CD14-positive monocyte (primary cell): ENCODE measurements at regions not wholly inside any gene's neighbourhood (a gene's known extent, or its start where the extent isn't known, plus 50 kb on each side); places are given as distances from the start of the nearest gene placed in this dataset.

Experiments used
- DNase-seq, 3 donors: peaks; one replicate each; pipeline ENCODE4 v3.0.0-alpha.2; 2011 to 2022
- H2AFZ ChIP-seq: 2 replicates; pipeline ENCODE4 v1.6.0; 2012; ENCODE audit warnings: mild to moderate bottlenecking, low read depth, low read length, inconsistent platforms; ENCODE audit not compliant: insufficient read depth, poor library complexity, severe bottlenecking
- H3K27ac ChIP-seq, 2 donors: 1 replicate in 1 of 2; 2 replicates in 1 of 2; pipeline ENCODE4 v1.5.1; 2012 to 2013; ENCODE audit warnings: low read length in 2 of 2, control low read depth in 1 of 2, inconsistent platforms in 1 of 2, low read depth in 1 of 2, mild to moderate bottlenecking in 1 of 2
- H3K27me3 ChIP-seq, 2 donors: one replicate each; pipeline versions ENCODE4 v1.6.0 to v1.6.1; 2011 to 2013; ENCODE audit warnings: low read length in 2 of 2; ENCODE audit not compliant: control insufficient read depth in 2 of 2, insufficient read depth in 2 of 2
- H3K36me3 ChIP-seq, 2 donors: replicated peaks in 1 of 2; 1 replicate in 1 of 2; 2 replicates in 1 of 2; pipeline versions ENCODE4 v1.5.1 to v1.6.1; 2012 to 2013; ENCODE audit warnings: low read length in 2 of 2, control low read depth in 1 of 2, inconsistent platforms in 1 of 2, mild to moderate bottlenecking in 1 of 2; ENCODE audit not compliant: insufficient read depth in 2 of 2, control insufficient read depth in 1 of 2
- H3K4me1 ChIP-seq, 2 donors: 1 replicate in 1 of 2; 2 replicates in 1 of 2; pipeline versions ENCODE4 v1.5.1 to v1.6.1; 2012 to 2013; ENCODE audit warnings: low read length in 2 of 2, control low read depth in 1 of 2, inconsistent platforms in 1 of 2, mild to moderate bottlenecking in 1 of 2, moderate library complexity in 1 of 2; ENCODE audit not compliant: insufficient read depth in 2 of 2, control insufficient read depth in 1 of 2
- H3K4me2 ChIP-seq: replicated peaks from 2 replicates; pipeline ENCODE3; 2012; ENCODE audit warnings: low read length, moderate library complexity, mild to moderate bottlenecking; ENCODE audit not compliant: poor library complexity, severe bottlenecking; ENCODE audit errors: extremely low read depth
- H3K4me3 ChIP-seq, 3 experiments: fragments of 200-600 bp in 1 of 3; sonication (generic) in 1 of 3; replicated peaks in 1 of 3; 1 replicate in 2 of 3; 2 replicates in 1 of 3; pipeline ENCODE4 v1.5.1; 2011 to 2013; ENCODE audit warnings: low read length in 3 of 3, mild to moderate bottlenecking in 3 of 3, control low read depth in 2 of 3, low read depth in 2 of 3, inconsistent platforms in 1 of 3, moderate library complexity in 1 of 3
- H3K79me2 ChIP-seq: 2 replicates; pipeline ENCODE4 v1.6.0; 2012; ENCODE audit warnings: mild to moderate bottlenecking, control low read depth, inconsistent platforms, low read length, moderate library complexity; ENCODE audit not compliant: insufficient read depth
- H3K9ac ChIP-seq: 2 replicates; pipeline ENCODE4 v1.6.0; 2017; ENCODE audit warnings: low read length, mild to moderate bottlenecking; ENCODE audit not compliant: insufficient read depth, poor library complexity, severe bottlenecking
- H3K9me3 ChIP-seq, 2 donors: replicated peaks in 1 of 2; 1 replicate in 1 of 2; 2 replicates in 1 of 2; pipeline versions ENCODE4 v1.5.1 to v1.6.1; 2012 to 2013; ENCODE audit warnings: low read length in 2 of 2, control low read depth in 1 of 2; ENCODE audit not compliant: control insufficient read depth in 1 of 2, insufficient read depth in 1 of 2
- H4K20me1 ChIP-seq: 2 replicates; pipeline ENCODE4 v1.6.0; 2012; ENCODE audit warnings: mild to moderate bottlenecking, low read length, control low read depth, moderate library complexity; ENCODE audit not compliant: insufficient read depth
- H3K27ac Mint-ChIP-seq, 7 donors: one replicate each; pipeline ENCODE4 v1.8.0; 2020; ENCODE audit warnings: mild to moderate bottlenecking in 7 of 7, mixed read lengths in 7 of 7, moderate library complexity in 6 of 7, inconsistent platforms in 2 of 7
- H3K27me3 Mint-ChIP-seq, 3 donors: one replicate each; pipeline ENCODE4 v1.8.0; 2021 to 2022; ENCODE audit warnings: low read depth in 3 of 3, mild to moderate bottlenecking in 3 of 3, mixed read lengths in 3 of 3, moderate library complexity in 3 of 3, inconsistent platforms in 1 of 3
- H3K36me3 Mint-ChIP-seq, 2 donors: one replicate each; pipeline ENCODE4 v1.8.0; 2020; ENCODE audit warnings: mixed read lengths in 2 of 2, inconsistent platforms in 1 of 2, mild to moderate bottlenecking in 1 of 2
- H3K4me1 Mint-ChIP-seq: one replicate; pipeline ENCODE4 v1.8.0; 2020; ENCODE audit warnings: mild to moderate bottlenecking, mixed read lengths
- H3K4me3 Mint-ChIP-seq, 2 donors: one replicate each; pipeline ENCODE4 v1.8.0; 2020; ENCODE audit warnings: mild to moderate bottlenecking in 2 of 2, mixed read lengths in 2 of 2, moderate library complexity in 1 of 2
- H3K9me3 Mint-ChIP-seq, 7 donors: one replicate each; pipeline ENCODE4 v1.8.0; 2020 to 2022; ENCODE audit warnings: mixed read lengths in 7 of 7, mild to moderate bottlenecking in 6 of 7, moderate library complexity in 6 of 7, inconsistent platforms in 2 of 7
- WGBS: methylation state at CpG from one replicate; pipeline ENCODE4 v1.1.5; 2013; ENCODE audit warnings: missing lambda C conversion rate; ENCODE audit not compliant: insufficient coverage; 5-methylcytosine and 5-hydroxymethylcytosine counted together
- intact Hi-C, 2 donors: fragments of 100-400 bp; cut with micrococcal nuclease; formaldehyde crosslinking; loops; one replicate each; pipeline versions ENCODE4 v1.15.0 to v1.15.1; 2023
- TF ChIP-seq, protein P1 (sequence below): fragments of 200-600 bp; IDR thresholded peaks from one replicate; pipeline ENCODE4 v1.8.0; 2022; ENCODE audit warnings: antibody characterized with exemption, mild to moderate bottlenecking

DNA sequence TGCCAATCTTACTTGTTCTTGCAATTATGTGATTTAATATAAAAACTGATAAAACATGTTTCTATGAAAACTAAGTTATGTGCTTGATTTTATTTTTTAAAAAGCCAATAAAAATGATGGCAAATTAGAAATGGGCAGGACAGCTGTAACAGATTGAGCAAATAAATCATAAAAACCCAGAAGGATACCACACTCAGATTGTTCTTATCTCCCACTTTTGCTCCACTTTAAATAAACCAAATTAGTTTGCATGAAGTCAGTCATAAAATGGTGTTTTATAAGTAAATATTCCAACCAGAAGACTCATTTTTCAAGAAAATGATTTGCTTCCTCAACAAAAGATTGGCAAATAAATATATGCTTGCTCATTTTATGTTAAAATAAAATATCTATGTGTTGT lies 307.9 kb upstream of the G2E3 start:
- Mint-ChIP-seq H3K27me3 (peaks cover 0 to 2% (median 1%) of the 10 kb centered on the region in 3 donors), H3K36me3 (no peaks in the 10 kb centered on the region), H3K9me3 (peaks cover 0 to 6% (median 0%) of the 10 kb centered on the region in 7 donors), H3K4me3 (no peak overlapping the region), H3K4me1 (no peaks in the 10 kb centered on the region), H3K27ac (no peak overlapping the region)
- H3K27me3 ChIP-seq, result no peaks in the 10 kb centered on the region
- no peaks in the 10 kb centered on the region for H3K4me1 ChIP-seq
- H3K9ac ChIP-seq, result no peak overlapping the region
- TF ChIP-seq, protein P1, sequence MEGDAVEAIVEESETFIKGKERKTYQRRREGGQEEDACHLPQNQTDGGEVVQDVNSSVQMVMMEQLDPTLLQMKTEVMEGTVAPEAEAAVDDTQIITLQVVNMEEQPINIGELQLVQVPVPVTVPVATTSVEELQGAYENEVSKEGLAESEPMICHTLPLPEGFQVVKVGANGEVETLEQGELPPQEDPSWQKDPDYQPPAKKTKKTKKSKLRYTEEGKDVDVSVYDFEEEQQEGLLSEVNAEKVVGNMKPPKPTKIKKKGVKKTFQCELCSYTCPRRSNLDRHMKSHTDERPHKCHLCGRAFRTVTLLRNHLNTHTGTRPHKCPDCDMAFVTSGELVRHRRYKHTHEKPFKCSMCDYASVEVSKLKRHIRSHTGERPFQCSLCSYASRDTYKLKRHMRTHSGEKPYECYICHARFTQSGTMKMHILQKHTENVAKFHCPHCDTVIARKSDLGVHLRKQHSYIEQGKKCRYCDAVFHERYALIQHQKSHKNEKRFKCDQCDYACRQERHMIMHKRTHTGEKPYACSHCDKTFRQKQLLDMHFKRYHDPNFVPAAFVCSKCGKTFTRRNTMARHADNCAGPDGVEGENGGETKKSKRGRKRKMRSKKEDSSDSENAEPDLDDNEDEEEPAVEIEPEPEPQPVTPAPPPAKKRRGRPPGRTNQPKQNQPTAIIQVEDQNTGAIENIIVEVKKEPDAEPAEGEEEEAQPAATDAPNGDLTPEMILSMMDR, result no peak
- H3K27ac ChIP-seq, result no peak overlapping the region
- H2AFZ ChIP-seq, result no peak overlapping the region
- H3K79me2 ChIP-seq, result no peaks in the 10 kb centered on the region
- H3K9me3 ChIP-seq, result no peaks in the 10 kb centered on the region
- DNase-seq, result no peak
- H3K4me3 ChIP-seq, result no peak overlapping the region
- H3K36me3 ChIP-seq, result no peaks in the 10 kb centered on the region
- no peaks in the 10 kb centered on the region for H4K20me1 ChIP-seq
- intact Hi-C loops, result no loop called here
- no peak overlapping the region for H3K4me2 ChIP-seq

- intact Hi-C loops, result no loop called here
- Histone ChIP-seq H3K4me3 (no peak overlapping the region), H3K9ac (no peak overlapping the region), H3K4me1 (no peaks in the 10 kb centered on the region), H3K27me3 (no peaks in the 10 kb centered on the region), H3K9me3 (no peaks in the 10 kb centered on the region), H3K79me2 (no peaks in the 10 kb centered on the region), H2AFZ (no peak overlapping the region), H4K20me1 (no peaks in the 10 kb centered on the region), H3K36me3 (no peaks in the 10 kb centered on the region), H3K27ac (no peak overlapping the region), H3K4me2 (no peak overlapping the region)
- H3K27ac Mint-ChIP-seq, result no peak overlapping the region
- H3K4me3 Mint-ChIP-seq, result no peak overlapping the region
- TF ChIP-seq, protein P1, result no peak
- H3K36me3 Mint-ChIP-seq, result no peaks in the 10 kb centered on the region
- H3K27me3 Mint-ChIP-seq, result peaks cover 0 to 2% (median 1%) of the 10 kb centered on the region in 3 donors
- no peaks in the 10 kb centered on the region for H3K4me1 Mint-ChIP-seq
- DNase-seq, result no peak
- WGBS, result no CpG with 5 or more reads among the region's 6 CpGs
- H3K9me3 Mint-ChIP-seq, result peaks cover 0 to 6% (median 3%) of the 10 kb centered on the region in 7 donors
Observed at GRCh38 chr14:30251557-30252100, 307.3 kb upstream of the G2E3 start.
